HEK293T (cell line): ENCODE measurements at regions not wholly inside any gene's neighbourhood (a gene's known extent, or its start where the extent isn't known, plus 50 kb on each side); places are given as distances from the start of the nearest gene placed in this dataset.

Experiments
- ARNT ChIP-seq: fragments of 450-650 bp; IDR thresholded peaks from 2 replicates; pipeline ENCODE4 v1.6.1; 2017; ENCODE audit warnings: mild to moderate bottlenecking
- FOXA1 ChIP-seq: fragments of 450-650 bp; IDR thresholded peaks from 2 replicates; pipeline ENCODE4 v1.6.1; 2016; ENCODE audit warnings: mild to moderate bottlenecking
- FOXK2 ChIP-seq: fragments of 450-650 bp; IDR thresholded peaks from 2 replicates; pipeline ENCODE4 v1.6.1; 2016; ENCODE audit warnings: mild to moderate bottlenecking
- SP1 ChIP-seq: fragments of 450-650 bp; IDR thresholded peaks from 2 replicates; pipeline ENCODE4 v1.6.1; 2017

- TF ChIP-seq SP1 (no peak), FOXA1 (no peak), FOXK2 (no peak), ARNT (no peak)
These were observed 322.0 kb downstream of the MFSD1 start for GRCh38 chr3:159123877-159124276.
